HEK293T (cell line): ENCODE measurements at regions not wholly inside any gene's neighbourhood (a gene's known extent, or its start where the extent isn't known, plus 50 kb on each side); places are given as distances from the start of the nearest gene placed in this dataset.

ENCODE experiments used
- ARNT ChIP-seq: fragments of 450-650 bp; IDR thresholded peaks from 2 replicates; pipeline ENCODE4 v1.6.1; 2017; ENCODE audit warnings: mild to moderate bottlenecking
- CTBP1 ChIP-seq: fragments of 450-650 bp; IDR thresholded peaks from 2 replicates; pipeline ENCODE4 v1.6.1; 2016; ENCODE audit warnings: borderline replicate concordance
- PKNOX1 ChIP-seq: fragments of 450-650 bp; IDR thresholded peaks from 2 replicates; pipeline ENCODE4 v1.6.1; 2016

DNA sequence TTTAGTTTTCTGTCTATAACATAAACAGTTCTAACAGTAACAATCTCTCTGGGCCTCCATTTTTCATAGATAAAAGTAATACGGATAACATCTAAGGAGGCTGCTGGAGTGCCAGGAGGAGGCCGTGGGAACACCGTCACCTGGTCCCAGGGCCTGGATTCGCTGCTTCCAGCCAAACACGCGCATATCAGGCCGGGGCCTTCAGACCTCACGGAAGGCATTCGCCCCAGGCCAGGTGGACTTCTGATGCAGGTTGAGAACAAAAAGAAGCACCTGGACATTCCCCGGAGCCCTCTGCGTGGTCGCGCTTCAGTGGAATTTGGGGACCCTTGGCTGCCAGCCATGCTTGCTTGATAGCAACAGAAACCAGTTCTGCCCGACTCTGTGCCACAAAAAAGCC lies 113.1 kb upstream of the GUCA2B start:
- TF ChIP-seq CTBP1: no peak
- TF ChIP-seq ARNT: no peak
- TF ChIP-seq PKNOX1: no peak
